OCI-LY1 (cell line): ENCODE measurements at regions not wholly inside any gene's neighbourhood (a gene's known extent, or its start where the extent isn't known, plus 50 kb on each side); places are given as distances from the start of the nearest gene placed in this dataset.

Experiments
- H2AFZ ChIP-seq: fragments of 200-600 bp; sonication (generic), shearing (Covaris generic); 2 replicates; pipeline ENCODE4 v1.6.0; 2014; ENCODE audit warnings: antibody characterized with exemption, mild to moderate bottlenecking, low read length
- H3F3A ChIP-seq: fragments of 200-600 bp; sonication (generic), shearing (Covaris generic); 2 replicates; pipeline ENCODE4 v1.6.0; 2014; ENCODE audit warnings: mild to moderate bottlenecking, antibody characterized with exemption, low read length, moderate library complexity; ENCODE audit not compliant: insufficient read depth
- H3K27ac ChIP-seq: fragments of 200-600 bp; sonication (generic); 2 replicates; pipeline ENCODE4 v1.5.1; 2014; ENCODE audit warnings: low read length, mixed run types, mild to moderate bottlenecking, low read depth; ENCODE audit not compliant: poor library complexity, severe bottlenecking
- H3K27me3 ChIP-seq: fragments of 200-600 bp; sonication (generic); 2 replicates; pipeline ENCODE4 v1.6.0; 2014; ENCODE audit warnings: antibody characterized with exemption, mild to moderate bottlenecking, low read length, moderate library complexity; ENCODE audit not compliant: insufficient read depth
- H3K36me3 ChIP-seq: fragments of 200-600 bp; sonication (generic); 2 replicates; pipeline ENCODE4 v1.6.1; 2014; ENCODE audit warnings: mild to moderate bottlenecking, antibody characterized with exemption, low read length, moderate library complexity, mixed read lengths; ENCODE audit not compliant: insufficient read depth
- H3K4me1 ChIP-seq: fragments of 200-600 bp; sonication (generic); 2 replicates; pipeline ENCODE4 v1.5.1; 2014; ENCODE audit warnings: mild to moderate bottlenecking, low read length, moderate library complexity; ENCODE audit not compliant: insufficient read depth, severe bottlenecking
- H3K4me2 ChIP-seq: fragments of 200-600 bp; sonication (generic), shearing (Covaris generic); 2 replicates; pipeline ENCODE4 v1.6.1; 2014; ENCODE audit warnings: low read length
- H3K4me3 ChIP-seq: fragments of 200-600 bp; sonication (generic); 2 replicates; pipeline ENCODE4 v1.5.1; 2014; ENCODE audit warnings: low read length, low read depth, mild to moderate bottlenecking, mixed read lengths; ENCODE audit not compliant: poor library complexity, severe bottlenecking
- H3K79me2 ChIP-seq: fragments of 200-600 bp; shearing (Covaris generic); 2 replicates; pipeline ENCODE4 v1.6.1; 2016; ENCODE audit warnings: mixed run types, low read length, mixed read lengths; ENCODE audit not compliant: insufficient read depth
- H3K9ac ChIP-seq: fragments of 200-600 bp; sonication (generic), shearing (Covaris generic); 2 replicates; pipeline ENCODE4 v1.6.1; 2014; ENCODE audit warnings: mild to moderate bottlenecking, low read length, mixed read lengths
- H3K9me2 ChIP-seq: fragments of 200-600 bp; sonication (generic), shearing (Covaris generic); 2 replicates; pipeline ENCODE4 v1.6.1; 2014; ENCODE audit warnings: low read depth, mild to moderate bottlenecking, low read length, mixed read lengths
- H3K9me3 ChIP-seq: fragments of 200-600 bp; shearing (Covaris generic); 2 replicates; pipeline ENCODE4 v1.6.1; 2014; ENCODE audit warnings: low read length, mixed read lengths
- H4K20me1 ChIP-seq: fragments of 200-600 bp; sonication (generic), shearing (Covaris generic); 2 replicates; pipeline ENCODE4 v1.6.0; 2016; ENCODE audit warnings: mild to moderate bottlenecking, low read length; ENCODE audit not compliant: insufficient read depth
- CTCF ChIP-seq: fragments of 200-600 bp; sonication (generic), shearing (Covaris generic); IDR thresholded peaks from 2 replicates; pipeline ENCODE4 v1.5.1; 2017; ENCODE audit warnings: mild to moderate bottlenecking, antibody characterized with exemption, low read length, moderate library complexity, mixed read lengths
- EZH2 ChIP-seq: fragments of 200-600 bp; sonication (generic), shearing (Covaris generic); IDR thresholded peaks from 2 replicates; pipeline ENCODE4 v1.8.0; 2017; ENCODE audit warnings: borderline replicate concordance, mixed run types, mild to moderate bottlenecking, antibody characterized with exemption, low read length, moderate library complexity, mixed read lengths

DNA sequence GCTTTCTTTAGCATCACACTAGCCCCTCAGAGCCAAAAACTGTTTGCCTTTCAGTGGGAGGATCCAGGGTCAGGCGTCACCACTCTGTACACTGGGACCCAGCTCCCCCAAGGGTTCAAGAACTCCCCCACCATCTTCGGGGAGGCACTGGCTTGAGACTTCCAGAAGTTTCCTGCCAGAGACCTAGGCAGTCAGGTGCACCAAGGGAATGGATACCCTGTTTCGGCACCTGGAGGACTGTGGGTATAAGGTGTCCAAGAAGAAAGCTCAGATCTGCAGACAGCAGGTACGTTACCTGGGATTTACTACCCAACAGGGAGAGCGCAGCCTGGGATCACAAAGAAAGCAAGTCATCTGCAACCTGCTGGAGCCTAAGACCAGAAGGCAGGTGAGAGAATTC is 603.0 kb downstream of the UQCRFS1 start:
- Histone ChIP-seq H3F3A (no peaks in the 10 kb centered on the region), H3K9ac (no peak overlapping the region), H4K20me1 (no peaks in the 10 kb centered on the region), H3K36me3 (peaks cover 24% of the 10 kb centered on the region; the same call in 1 of the 2 replicates), H3K9me3 (peaks cover 13% of the 10 kb centered on the region), H3K27ac (no peak overlapping the region), H3K9me2 (no peaks in the 10 kb centered on the region), H2AFZ (no peak overlapping the region), H3K4me3 (no peak overlapping the region), H3K4me2 (no peak overlapping the region), H3K4me1 (peaks cover 9% of the 10 kb centered on the region), H3K79me2 (no peaks in the 10 kb centered on the region), H3K27me3 (no peaks in the 10 kb centered on the region)
- TF ChIP-seq EZH2 = no peak
- TF ChIP-seq CTCF = no peak

DNA sequence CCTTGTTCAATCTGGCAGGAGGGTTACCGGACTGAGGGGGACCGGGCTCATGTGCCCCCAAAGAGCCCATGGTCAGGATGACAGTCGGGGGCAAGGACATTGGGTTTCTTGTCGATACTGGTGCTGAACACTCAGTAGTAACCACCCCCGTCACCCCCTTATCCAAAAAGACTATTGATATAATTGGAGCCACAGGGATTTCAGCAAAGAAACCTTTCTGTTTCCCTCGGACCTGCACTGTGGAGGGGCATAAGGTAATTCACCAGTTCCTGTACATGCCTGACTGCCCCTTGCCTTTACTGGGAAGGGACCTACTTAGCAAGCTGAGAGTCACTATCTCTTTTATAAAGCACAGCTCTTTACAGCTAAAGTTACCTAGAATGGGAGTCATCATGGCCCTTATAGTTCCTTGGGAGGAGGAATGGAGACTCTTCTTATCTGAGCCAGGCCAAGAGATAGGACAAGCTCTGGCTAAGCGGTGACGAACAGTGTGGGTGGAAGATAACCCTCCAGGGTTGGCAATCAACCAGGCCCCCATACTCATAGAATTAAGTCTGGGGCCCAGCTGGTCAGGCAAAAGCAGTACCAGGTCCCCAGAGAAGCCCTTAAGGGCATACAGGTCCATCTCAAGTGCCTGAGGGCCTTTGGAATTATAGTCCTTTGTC is 603.7 kb downstream of the UQCRFS1 start:
- Histone ChIP-seq H2AFZ (no peak overlapping the region), H3F3A (no peaks in the 10 kb centered on the region), H3K4me3 (no peak overlapping the region), H4K20me1 (no peaks in the 10 kb centered on the region), H3K9ac (no peak overlapping the region), H3K4me2 (no peak overlapping the region), H3K9me2 (no peaks in the 10 kb centered on the region), H3K36me3 (peaks cover 17% of the 10 kb centered on the region; the same call in 1 of the 2 replicates), H3K27ac (no peak overlapping the region), H3K79me2 (no peaks in the 10 kb centered on the region), H3K9me3 (peaks cover 10% of the 10 kb centered on the region; the same call in 1 of the 2 replicates), H3K27me3 (no peaks in the 10 kb centered on the region), H3K4me1 (peaks cover 13% of the 10 kb centered on the region)
- no peak for TF ChIP-seq CTCF
- TF ChIP-seq EZH2 = no peak

DNA sequence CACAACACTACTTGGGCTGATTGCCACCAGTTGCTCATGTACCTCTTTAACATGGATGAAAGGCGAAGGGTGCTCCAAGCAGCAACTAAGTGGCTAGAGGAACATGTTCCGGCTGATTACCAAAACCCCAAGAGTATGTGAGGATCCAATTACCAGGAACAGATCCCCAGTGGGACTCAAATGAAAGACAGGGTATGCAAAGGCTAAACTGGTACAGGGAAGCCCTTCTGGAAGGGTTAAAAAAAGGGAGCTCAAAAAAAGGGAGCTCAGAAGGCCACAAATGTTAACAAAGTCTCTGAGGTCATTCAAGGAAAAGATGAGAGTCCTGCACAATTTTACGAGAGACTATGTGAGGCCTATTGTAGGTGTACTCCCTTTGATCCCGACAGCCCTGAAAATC is 604.7 kb downstream of the UQCRFS1 start:
- H3K27me3 ChIP-seq = no peaks in the 10 kb centered on the region
- H3K9me2 ChIP-seq = no peaks in the 10 kb centered on the region
- H3K36me3 ChIP-seq = peaks cover 12% of the 10 kb centered on the region; the same call in 1 of the 2 replicates
- H3F3A ChIP-seq = no peaks in the 10 kb centered on the region
- TF ChIP-seq CTCF (no peak), EZH2 (no peak)
- peaks cover 22% of the 10 kb centered on the region for H3K4me1 ChIP-seq
- H3K79me2 ChIP-seq = no peaks in the 10 kb centered on the region
- H2AFZ ChIP-seq = no peak overlapping the region
- H3K9me3 ChIP-seq = peaks cover 7% of the 10 kb centered on the region; the same call in 1 of the 2 replicates
- no peak overlapping the region for H3K4me3 ChIP-seq
- no peak overlapping the region for H3K9ac ChIP-seq
- H3K4me2 ChIP-seq = no peak overlapping the region
- H3K27ac ChIP-seq = no peak overlapping the region
- H4K20me1 ChIP-seq = no peaks in the 10 kb centered on the region
